SK-N-MC (cell line): ENCODE measurements at regions not wholly inside any gene's neighbourhood (a gene's known extent, or its start where the extent isn't known, plus 50 kb on each side); places are given as distances from the start of the nearest gene placed in this dataset.

ENCODE experiments used
- EZH2 ChIP-seq: fragments of 200-600 bp; sonication (generic); IDR thresholded peaks from one replicate; pipeline ENCODE4 v1.6.1; 2017; ENCODE audit warnings: antibody characterized with exemption
- POLR2AphosphoS5 ChIP-seq: IDR thresholded peaks from 2 replicates; pipeline ENCODE4 v1.6.1; 2012; ENCODE audit warnings: mild to moderate bottlenecking, low read depth, low read length, borderline replicate concordance

GRCh38 chr6:139496654-139497344 is 122.4 kb upstream of the CITED2 start:
- TF ChIP-seq EZH2 (no peak), POLR2AphosphoS5 (no peak)
